CD14-positive monocyte (primary cell): ENCODE measurements at regions not wholly inside any gene's neighbourhood (a gene's known extent, or its start where the extent isn't known, plus 50 kb on each side); places are given as distances from the start of the nearest gene placed in this dataset.

Experiments
- DNase-seq, 3 donors: peaks; one replicate each; pipeline ENCODE4 v3.0.0-alpha.2; 2011 to 2022
- H2AFZ ChIP-seq: 2 replicates; pipeline ENCODE4 v1.6.0; 2012; ENCODE audit warnings: mild to moderate bottlenecking, low read depth, low read length, inconsistent platforms; ENCODE audit not compliant: insufficient read depth, poor library complexity, severe bottlenecking
- H3K27ac ChIP-seq, 2 donors: 1 replicate in 1 of 2; 2 replicates in 1 of 2; pipeline ENCODE4 v1.5.1; 2012 to 2013; ENCODE audit warnings: low read length in 2 of 2, control low read depth in 1 of 2, inconsistent platforms in 1 of 2, low read depth in 1 of 2, mild to moderate bottlenecking in 1 of 2
- H3K27me3 ChIP-seq, 2 donors: one replicate each; pipeline versions ENCODE4 v1.6.0 to v1.6.1; 2011 to 2013; ENCODE audit warnings: low read length in 2 of 2; ENCODE audit not compliant: control insufficient read depth in 2 of 2, insufficient read depth in 2 of 2
- H3K36me3 ChIP-seq, 2 donors: replicated peaks in 1 of 2; 1 replicate in 1 of 2; 2 replicates in 1 of 2; pipeline versions ENCODE4 v1.5.1 to v1.6.1; 2012 to 2013; ENCODE audit warnings: low read length in 2 of 2, control low read depth in 1 of 2, inconsistent platforms in 1 of 2, mild to moderate bottlenecking in 1 of 2; ENCODE audit not compliant: insufficient read depth in 2 of 2, control insufficient read depth in 1 of 2
- H3K4me1 ChIP-seq, 2 donors: 1 replicate in 1 of 2; 2 replicates in 1 of 2; pipeline versions ENCODE4 v1.5.1 to v1.6.1; 2012 to 2013; ENCODE audit warnings: low read length in 2 of 2, control low read depth in 1 of 2, inconsistent platforms in 1 of 2, mild to moderate bottlenecking in 1 of 2, moderate library complexity in 1 of 2; ENCODE audit not compliant: insufficient read depth in 2 of 2, control insufficient read depth in 1 of 2
- H3K4me2 ChIP-seq: replicated peaks from 2 replicates; pipeline ENCODE3; 2012; ENCODE audit warnings: low read length, moderate library complexity, mild to moderate bottlenecking; ENCODE audit not compliant: poor library complexity, severe bottlenecking; ENCODE audit errors: extremely low read depth
- H3K4me3 ChIP-seq, 3 experiments: fragments of 200-600 bp in 1 of 3; sonication (generic) in 1 of 3; replicated peaks in 1 of 3; 1 replicate in 2 of 3; 2 replicates in 1 of 3; pipeline ENCODE4 v1.5.1; 2011 to 2013; ENCODE audit warnings: low read length in 3 of 3, mild to moderate bottlenecking in 3 of 3, control low read depth in 2 of 3, low read depth in 2 of 3, inconsistent platforms in 1 of 3, moderate library complexity in 1 of 3
- H3K79me2 ChIP-seq: 2 replicates; pipeline ENCODE4 v1.6.0; 2012; ENCODE audit warnings: mild to moderate bottlenecking, control low read depth, inconsistent platforms, low read length, moderate library complexity; ENCODE audit not compliant: insufficient read depth
- H3K9ac ChIP-seq: 2 replicates; pipeline ENCODE4 v1.6.0; 2017; ENCODE audit warnings: low read length, mild to moderate bottlenecking; ENCODE audit not compliant: insufficient read depth, poor library complexity, severe bottlenecking
- H3K9me3 ChIP-seq, 2 donors: replicated peaks in 1 of 2; 1 replicate in 1 of 2; 2 replicates in 1 of 2; pipeline versions ENCODE4 v1.5.1 to v1.6.1; 2012 to 2013; ENCODE audit warnings: low read length in 2 of 2, control low read depth in 1 of 2; ENCODE audit not compliant: control insufficient read depth in 1 of 2, insufficient read depth in 1 of 2
- H4K20me1 ChIP-seq: 2 replicates; pipeline ENCODE4 v1.6.0; 2012; ENCODE audit warnings: mild to moderate bottlenecking, low read length, control low read depth, moderate library complexity; ENCODE audit not compliant: insufficient read depth
- H3K27ac Mint-ChIP-seq, 7 donors: one replicate each; pipeline ENCODE4 v1.8.0; 2020; ENCODE audit warnings: mild to moderate bottlenecking in 7 of 7, mixed read lengths in 7 of 7, moderate library complexity in 6 of 7, inconsistent platforms in 2 of 7
- H3K27me3 Mint-ChIP-seq, 3 donors: one replicate each; pipeline ENCODE4 v1.8.0; 2021 to 2022; ENCODE audit warnings: low read depth in 3 of 3, mild to moderate bottlenecking in 3 of 3, mixed read lengths in 3 of 3, moderate library complexity in 3 of 3, inconsistent platforms in 1 of 3
- H3K36me3 Mint-ChIP-seq, 2 donors: one replicate each; pipeline ENCODE4 v1.8.0; 2020; ENCODE audit warnings: mixed read lengths in 2 of 2, inconsistent platforms in 1 of 2, mild to moderate bottlenecking in 1 of 2
- H3K4me1 Mint-ChIP-seq: one replicate; pipeline ENCODE4 v1.8.0; 2020; ENCODE audit warnings: mild to moderate bottlenecking, mixed read lengths
- H3K4me3 Mint-ChIP-seq, 2 donors: one replicate each; pipeline ENCODE4 v1.8.0; 2020; ENCODE audit warnings: mild to moderate bottlenecking in 2 of 2, mixed read lengths in 2 of 2, moderate library complexity in 1 of 2
- H3K9me3 Mint-ChIP-seq, 7 donors: one replicate each; pipeline ENCODE4 v1.8.0; 2020 to 2022; ENCODE audit warnings: mixed read lengths in 7 of 7, mild to moderate bottlenecking in 6 of 7, moderate library complexity in 6 of 7, inconsistent platforms in 2 of 7
- WGBS: methylation state at CpG from one replicate; pipeline ENCODE4 v1.1.5; 2013; ENCODE audit warnings: missing lambda C conversion rate; ENCODE audit not compliant: insufficient coverage; 5-methylcytosine and 5-hydroxymethylcytosine counted together
- intact Hi-C, 2 donors: fragments of 100-400 bp; cut with micrococcal nuclease; formaldehyde crosslinking; loops; one replicate each; pipeline versions ENCODE4 v1.15.0 to v1.15.1; 2023
- TF ChIP-seq, protein P1 (sequence below): fragments of 200-600 bp; IDR thresholded peaks from one replicate; pipeline ENCODE4 v1.8.0; 2022; ENCODE audit warnings: antibody characterized with exemption, mild to moderate bottlenecking

DNA sequence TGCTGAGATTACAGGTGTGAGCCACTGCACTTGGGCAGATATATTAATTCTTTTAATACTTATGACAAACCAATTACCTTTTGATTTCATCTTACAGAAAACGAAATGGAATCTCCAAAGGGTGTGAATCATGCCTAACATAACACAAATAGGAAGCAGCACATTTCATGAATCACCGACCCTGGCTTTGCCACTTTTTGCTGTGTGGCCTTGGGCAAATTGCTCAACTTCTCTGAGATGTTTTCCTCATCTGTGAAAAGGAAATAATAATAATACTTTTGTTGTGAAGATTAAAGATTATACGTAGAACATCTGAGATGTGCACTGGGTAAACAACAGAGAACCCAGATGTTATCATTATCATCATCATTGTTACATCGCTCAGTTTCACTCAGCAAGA, 50.7 kb upstream of the FREM1 start:
- H3K4me3 Mint-ChIP-seq: no peak overlapping the region
- H3K4me1 Mint-ChIP-seq: no peaks in the 10 kb centered on the region
- no peaks in the 10 kb centered on the region for H3K27me3 Mint-ChIP-seq
- H3K36me3 Mint-ChIP-seq: no peaks in the 10 kb centered on the region
- TF ChIP-seq, protein P1, sequence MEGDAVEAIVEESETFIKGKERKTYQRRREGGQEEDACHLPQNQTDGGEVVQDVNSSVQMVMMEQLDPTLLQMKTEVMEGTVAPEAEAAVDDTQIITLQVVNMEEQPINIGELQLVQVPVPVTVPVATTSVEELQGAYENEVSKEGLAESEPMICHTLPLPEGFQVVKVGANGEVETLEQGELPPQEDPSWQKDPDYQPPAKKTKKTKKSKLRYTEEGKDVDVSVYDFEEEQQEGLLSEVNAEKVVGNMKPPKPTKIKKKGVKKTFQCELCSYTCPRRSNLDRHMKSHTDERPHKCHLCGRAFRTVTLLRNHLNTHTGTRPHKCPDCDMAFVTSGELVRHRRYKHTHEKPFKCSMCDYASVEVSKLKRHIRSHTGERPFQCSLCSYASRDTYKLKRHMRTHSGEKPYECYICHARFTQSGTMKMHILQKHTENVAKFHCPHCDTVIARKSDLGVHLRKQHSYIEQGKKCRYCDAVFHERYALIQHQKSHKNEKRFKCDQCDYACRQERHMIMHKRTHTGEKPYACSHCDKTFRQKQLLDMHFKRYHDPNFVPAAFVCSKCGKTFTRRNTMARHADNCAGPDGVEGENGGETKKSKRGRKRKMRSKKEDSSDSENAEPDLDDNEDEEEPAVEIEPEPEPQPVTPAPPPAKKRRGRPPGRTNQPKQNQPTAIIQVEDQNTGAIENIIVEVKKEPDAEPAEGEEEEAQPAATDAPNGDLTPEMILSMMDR: no peak
- no peaks in the 10 kb centered on the region for H3K36me3 ChIP-seq
- no peak overlapping the region for H3K27ac ChIP-seq
- H3K79me2 ChIP-seq: no peaks in the 10 kb centered on the region
- no peaks in the 10 kb centered on the region for H3K9me3 ChIP-seq
- intact Hi-C loops: no loop called here
- peaks cover 0 to 5% (median 0%) of the 10 kb centered on the region in 7 donors for H3K9me3 Mint-ChIP-seq
- H3K4me3 ChIP-seq: no peak overlapping the region
- 93% methylated on average over 2 of the region's 4 CpGs for WGBS
- no peak for DNase-seq
- no peak overlapping the region for H3K4me2 ChIP-seq
- H3K27ac Mint-ChIP-seq: no peak overlapping the region
- H2AFZ ChIP-seq: no peak overlapping the region
- H3K27me3 ChIP-seq: no peaks in the 10 kb centered on the region
- no peak overlapping the region for H3K9ac ChIP-seq
- H4K20me1 ChIP-seq: no peaks in the 10 kb centered on the region
- H3K4me1 ChIP-seq: no peaks in the 10 kb centered on the region
